HEK293 (cell line): ENCODE measurements at regions not wholly inside any gene's neighbourhood (a gene's known extent, or its start where the extent isn't known, plus 50 kb on each side); places are given as distances from the start of the nearest gene placed in this dataset.

Source experiments
- CTCF ChIA-PET: fragments of 350-600 bp; formaldehyde crosslinking; extraction: SDS; loops from one replicate; lab custom pipeline; 2021; ENCODE audit warnings: antibody characterized with exemption; lab: Yijun Ruan, JAX
- POLR2A ChIA-PET: fragments of 300-600 bp; formaldehyde crosslinking; extraction: SDS; loops from one replicate; lab custom pipeline; 2020; ENCODE audit warnings: antibody characterized with exemption, inconsistent platforms; lab: Yijun Ruan, JAX
- H3K27ac ChIP-seq: fragments of 200-500 bp; sonication (Bioruptor generic); 2 replicates; pipeline ENCODE4 v1.5.1; 2014; ENCODE audit warnings: low read depth, low read length, control low read depth, inconsistent platforms; ENCODE audit errors: extremely low read depth
- H3K36me3 ChIP-seq, 2 experiments: fragments of 200-500 bp in 1 of 2; sonication (Bioruptor generic) in 1 of 2; 1 replicate in 1 of 2; 2 replicates in 1 of 2; pipeline ENCODE4 v1.5.1; 2014 to 2017; ENCODE audit warnings: inconsistent platforms in 2 of 2, low read length in 2 of 2; ENCODE audit not compliant: control insufficient read depth in 2 of 2, insufficient read depth in 1 of 2
- H3K4me1 ChIP-seq: fragments of 200-500 bp; sonication (Bioruptor generic); 2 replicates; pipeline ENCODE4 v1.5.1; 2014; ENCODE audit warnings: mild to moderate bottlenecking, low read length, inconsistent platforms; ENCODE audit not compliant: control insufficient read depth, insufficient read depth
- H3K4me3 ChIP-seq: 2 replicates; pipeline ENCODE4 v1.5.1; 2011; ENCODE audit warnings: low read depth, mild to moderate bottlenecking, control low read depth, low read length, moderate library complexity
- H3K9me3 ChIP-seq: fragments of 200-500 bp; sonication (Bioruptor generic); 2 replicates; pipeline ENCODE4 v1.5.1; 2014; ENCODE audit warnings: low read depth, low read length, inconsistent platforms; ENCODE audit not compliant: control insufficient read depth, insufficient read depth
- RBAK ChIP-seq: fragments of 450-650 bp; formaldehyde crosslinking; IDR thresholded peaks from 2 replicates; pipeline ENCODE4 v1.5.1; 2016; ENCODE audit warnings: missing biosample characterization, missing genetic modification characterization
- SCRT1 ChIP-seq: fragments of 450-650 bp; formaldehyde crosslinking; IDR thresholded peaks from 2 replicates; pipeline ENCODE4 v1.5.1; 2016; ENCODE audit warnings: missing biosample characterization, missing genetic modification characterization, borderline replicate concordance
- SP7 ChIP-seq: fragments of 450-650 bp; formaldehyde crosslinking; IDR thresholded peaks from 2 replicates; pipeline ENCODE4 v1.5.1; 2016; ENCODE audit warnings: missing biosample characterization, missing genetic modification characterization
- ZFP69B ChIP-seq: fragments of 450-650 bp; formaldehyde crosslinking; IDR thresholded peaks from 2 replicates; pipeline ENCODE4 v1.5.1; 2016; ENCODE audit warnings: missing biosample characterization, missing genetic modification characterization
- ZNF10 ChIP-seq: fragments of 450-650 bp; formaldehyde crosslinking; IDR thresholded peaks from 2 replicates; pipeline ENCODE4 v1.5.1; 2017; ENCODE audit warnings: missing biosample characterization, missing genetic modification characterization
- ZNF302 ChIP-seq: fragments of 450-650 bp; formaldehyde crosslinking; IDR thresholded peaks from 2 replicates; pipeline ENCODE4 v1.5.1; 2016; ENCODE audit warnings: missing biosample characterization, missing genetic modification characterization, low read depth
- ZNF324 ChIP-seq: fragments of 450-650 bp; formaldehyde crosslinking; IDR thresholded peaks from 2 replicates; pipeline ENCODE4 v1.5.1; 2016; ENCODE audit warnings: missing biosample characterization, missing genetic modification characterization
- ZNF341 ChIP-seq: fragments of 450-650 bp; formaldehyde crosslinking; IDR thresholded peaks from 2 replicates; pipeline ENCODE4; 2016; ENCODE audit warnings: low read depth, missing biosample characterization, missing genetic modification characterization
- ZNF354C ChIP-seq: fragments of 450-650 bp; formaldehyde crosslinking; IDR thresholded peaks from 2 replicates; pipeline ENCODE4 v1.5.1; 2016; ENCODE audit warnings: missing biosample characterization, missing genetic modification characterization, low read depth, borderline replicate concordance
- ZNF394 ChIP-seq: fragments of 450-650 bp; formaldehyde crosslinking; IDR thresholded peaks from 2 replicates; pipeline ENCODE4 v1.5.1; 2016; ENCODE audit warnings: missing biosample characterization, missing genetic modification characterization, mild to moderate bottlenecking, moderate library complexity, borderline replicate concordance
- ZNF404 ChIP-seq: fragments of 450-650 bp; formaldehyde crosslinking; IDR thresholded peaks from 2 replicates; pipeline ENCODE4 v1.5.1; 2017; ENCODE audit warnings: missing biosample characterization, missing genetic modification characterization
- ZNF510 ChIP-seq: fragments of 450-650 bp; formaldehyde crosslinking; IDR thresholded peaks from 2 replicates; pipeline ENCODE4 v1.5.1; 2018; ENCODE audit warnings: mild to moderate bottlenecking, missing genetic modification characterization, missing biosample characterization; ENCODE audit not compliant: insufficient replicate concordance
- ZNF530 ChIP-seq: fragments of 450-650 bp; formaldehyde crosslinking; IDR thresholded peaks from 2 replicates; pipeline ENCODE4 v1.5.1; 2016; ENCODE audit warnings: low read depth, missing biosample characterization, missing genetic modification characterization
- ZNF558 ChIP-seq: fragments of 450-650 bp; formaldehyde crosslinking; IDR thresholded peaks from 2 replicates; pipeline ENCODE4 v1.5.1; 2016; ENCODE audit warnings: missing biosample characterization, missing genetic modification characterization
- ZNF585B ChIP-seq: fragments of 450-650 bp; formaldehyde crosslinking; IDR thresholded peaks from 2 replicates; pipeline ENCODE4 v1.5.1; 2016; ENCODE audit warnings: missing biosample characterization, missing genetic modification characterization
- ZNF707 ChIP-seq: fragments of 450-650 bp; formaldehyde crosslinking; IDR thresholded peaks from 2 replicates; pipeline ENCODE4 v1.5.1; 2016; ENCODE audit warnings: missing biosample characterization, missing genetic modification characterization
- TF ChIP-seq, protein P1 (sequence below): IDR thresholded peaks from 2 replicates; pipeline ENCODE4 v1.6.1; 2011; ENCODE audit warnings: mild to moderate bottlenecking, low read depth, low read length, borderline replicate concordance
- TF ChIP-seq, protein P2 (sequence below): fragments of 450-650 bp; formaldehyde crosslinking; IDR thresholded peaks from 2 replicates; pipeline ENCODE4 v1.5.1; 2017; ENCODE audit warnings: missing biosample characterization, missing genetic modification characterization
- TF ChIP-seq, protein P3 (sequence below): fragments of 450-650 bp; formaldehyde crosslinking; IDR thresholded peaks from 2 replicates; pipeline ENCODE4 v1.5.1; 2017; ENCODE audit warnings: missing biosample characterization, missing genetic modification characterization
- TF ChIP-seq, protein P4 (sequence below): fragments of 450-650 bp; formaldehyde crosslinking; IDR thresholded peaks from 2 replicates; pipeline ENCODE4 v1.5.1; 2016; ENCODE audit warnings: missing biosample characterization, missing genetic modification characterization

DNA sequence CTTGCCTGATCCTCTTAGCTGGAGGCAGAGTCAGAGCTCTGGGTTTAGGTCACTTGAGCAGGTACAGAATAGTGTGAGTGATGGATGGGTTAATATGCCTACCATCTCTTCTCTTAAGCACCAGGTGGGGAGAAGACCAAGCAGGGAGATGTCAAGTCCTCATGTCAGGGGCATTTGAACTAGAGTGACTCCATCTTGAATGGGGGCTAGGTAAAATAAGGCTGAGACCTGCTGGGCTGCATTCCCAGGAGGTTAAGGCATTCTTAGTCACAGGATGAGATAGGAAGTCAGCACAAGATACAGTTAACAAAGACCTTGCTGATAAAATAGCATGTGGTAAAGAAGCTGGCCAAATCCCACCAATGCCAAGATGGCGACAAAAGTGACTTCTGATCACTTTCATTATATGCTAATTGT lies 77.4 kb upstream of the BTG3 start:
- Histone ChIP-seq H3K4me1 (no peaks in the 10 kb centered on the region), H3K4me3 (no peak overlapping the region), H3K27ac (no peak overlapping the region), H3K9me3 (no peaks in the 10 kb centered on the region), H3K36me3 (no peaks in the 10 kb centered on the region)
- TF ChIP-seq ZNF510 (tag by site-specific recombination) (no peak), ZNF354C (no peak), ZNF302 (tag by site-specific recombination) (no peak), ZNF404 (no peak), ZNF585B (tag by site-specific recombination) (no peak), ZNF394 (no peak), ZNF558 (no peak), RBAK (tag by site-specific recombination) (no peak), ZNF341 (tag by site-specific recombination) (no peak), ZNF707 (tag by site-specific recombination) (no peak), ZNF530 (tag by site-specific recombination) (no peak), ZFP69B (tag by site-specific recombination) (no peak), ZNF10 (no peak), SP7 (tag by site-specific recombination) (no peak), SCRT1 (tag by site-specific recombination) (no peak), ZNF324 (tag by site-specific recombination) (no peak)
- TF ChIP-seq, protein P1, sequence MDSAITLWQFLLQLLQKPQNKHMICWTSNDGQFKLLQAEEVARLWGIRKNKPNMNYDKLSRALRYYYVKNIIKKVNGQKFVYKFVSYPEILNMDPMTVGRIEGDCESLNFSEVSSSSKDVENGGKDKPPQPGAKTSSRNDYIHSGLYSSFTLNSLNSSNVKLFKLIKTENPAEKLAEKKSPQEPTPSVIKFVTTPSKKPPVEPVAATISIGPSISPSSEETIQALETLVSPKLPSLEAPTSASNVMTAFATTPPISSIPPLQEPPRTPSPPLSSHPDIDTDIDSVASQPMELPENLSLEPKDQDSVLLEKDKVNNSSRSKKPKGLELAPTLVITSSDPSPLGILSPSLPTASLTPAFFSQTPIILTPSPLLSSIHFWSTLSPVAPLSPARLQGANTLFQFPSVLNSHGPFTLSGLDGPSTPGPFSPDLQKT = no peak
- TF ChIP-seq, protein P2, sequence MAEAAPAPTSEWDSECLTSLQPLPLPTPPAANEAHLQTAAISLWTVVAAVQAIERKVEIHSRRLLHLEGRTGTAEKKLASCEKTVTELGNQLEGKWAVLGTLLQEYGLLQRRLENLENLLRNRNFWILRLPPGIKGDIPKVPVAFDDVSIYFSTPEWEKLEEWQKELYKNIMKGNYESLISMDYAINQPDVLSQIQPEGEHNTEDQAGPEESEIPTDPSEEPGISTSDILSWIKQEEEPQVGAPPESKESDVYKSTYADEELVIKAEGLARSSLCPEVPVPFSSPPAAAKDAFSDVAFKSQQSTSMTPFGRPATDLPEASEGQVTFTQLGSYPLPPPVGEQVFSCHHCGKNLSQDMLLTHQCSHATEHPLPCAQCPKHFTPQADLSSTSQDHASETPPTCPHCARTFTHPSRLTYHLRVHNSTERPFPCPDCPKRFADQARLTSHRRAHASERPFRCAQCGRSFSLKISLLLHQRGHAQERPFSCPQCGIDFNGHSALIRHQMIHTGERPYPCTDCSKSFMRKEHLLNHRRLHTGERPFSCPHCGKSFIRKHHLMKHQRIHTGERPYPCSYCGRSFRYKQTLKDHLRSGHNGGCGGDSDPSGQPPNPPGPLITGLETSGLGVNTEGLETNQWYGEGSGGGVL (tag by site-specific recombination) = no peak
- TF ChIP-seq, protein P3, sequence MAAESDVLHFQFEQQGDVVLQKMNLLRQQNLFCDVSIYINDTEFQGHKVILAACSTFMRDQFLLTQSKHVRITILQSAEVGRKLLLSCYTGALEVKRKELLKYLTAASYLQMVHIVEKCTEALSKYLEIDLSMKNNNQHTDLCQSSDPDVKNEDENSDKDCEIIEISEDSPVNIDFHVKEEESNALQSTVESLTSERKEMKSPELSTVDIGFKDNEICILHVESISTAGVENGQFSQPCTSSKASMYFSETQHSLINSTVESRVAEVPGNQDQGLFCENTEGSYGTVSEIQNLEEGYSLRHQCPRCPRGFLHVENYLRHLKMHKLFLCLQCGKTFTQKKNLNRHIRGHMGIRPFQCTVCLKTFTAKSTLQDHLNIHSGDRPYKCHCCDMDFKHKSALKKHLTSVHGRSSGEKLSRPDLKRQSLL (tag by site-specific recombination) = no peak
- TF ChIP-seq, protein P4, sequence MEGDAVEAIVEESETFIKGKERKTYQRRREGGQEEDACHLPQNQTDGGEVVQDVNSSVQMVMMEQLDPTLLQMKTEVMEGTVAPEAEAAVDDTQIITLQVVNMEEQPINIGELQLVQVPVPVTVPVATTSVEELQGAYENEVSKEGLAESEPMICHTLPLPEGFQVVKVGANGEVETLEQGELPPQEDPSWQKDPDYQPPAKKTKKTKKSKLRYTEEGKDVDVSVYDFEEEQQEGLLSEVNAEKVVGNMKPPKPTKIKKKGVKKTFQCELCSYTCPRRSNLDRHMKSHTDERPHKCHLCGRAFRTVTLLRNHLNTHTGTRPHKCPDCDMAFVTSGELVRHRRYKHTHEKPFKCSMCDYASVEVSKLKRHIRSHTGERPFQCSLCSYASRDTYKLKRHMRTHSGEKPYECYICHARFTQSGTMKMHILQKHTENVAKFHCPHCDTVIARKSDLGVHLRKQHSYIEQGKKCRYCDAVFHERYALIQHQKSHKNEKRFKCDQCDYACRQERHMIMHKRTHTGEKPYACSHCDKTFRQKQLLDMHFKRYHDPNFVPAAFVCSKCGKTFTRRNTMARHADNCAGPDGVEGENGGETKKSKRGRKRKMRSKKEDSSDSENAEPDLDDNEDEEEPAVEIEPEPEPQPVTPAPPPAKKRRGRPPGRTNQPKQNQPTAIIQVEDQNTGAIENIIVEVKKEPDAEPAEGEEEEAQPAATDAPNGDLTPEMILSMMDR = no peak
- ChIA-PET POLR2A (interaction anchor here (0.9 to 1.8 kb wide), 2 partner anchors 111 to 129 kb away, joined by 3 to 10 read pairs; partner anchors contain the start of gene C21orf91), CTCF (interaction anchor here (0.6 to 3.3 kb wide), 6 partner anchors 9 to 244 kb away, joined by 3 to 23 read pairs (median 4); no protein-coding TSS in a partner anchor)
